ENCODE measurements at regions not wholly inside any gene's neighbourhood (a gene's known extent, or its start where the extent isn't known, plus 50 kb on each side); places are given as distances from the start of the nearest gene placed in this dataset.
"Not testable (repeated sequence)": the region's sequence is repeated elsewhere in the genome, so short reads cannot be mapped to it uniquely, and the experiment has no call there.

- ATAC-seq (no peak), DNase-seq (no peak)
- Histone ChIP-seq H3K36me3 (ENCODE audit: insufficient read depth in 1 of 2, low read depth in 1 of 2) (no peaks in the 10 kb centered on the region), H3K9me3 (no peaks in the 10 kb centered on the region), H3K27ac (no peak overlapping the region), H3K27me3 (ENCODE audit: insufficient read depth in 3 of 3, low read length in 2 of 3) (no peaks in the 10 kb centered on the region), H3K4me1 (no peaks in the 10 kb centered on the region), H3K4me3 (no peak overlapping the region)
- WGBS, 3 donors, result 68 to 72% (median 70%) methylated on average over 12 of the region's 12 CpGs
- TF ChIP-seq, protein P1, sequence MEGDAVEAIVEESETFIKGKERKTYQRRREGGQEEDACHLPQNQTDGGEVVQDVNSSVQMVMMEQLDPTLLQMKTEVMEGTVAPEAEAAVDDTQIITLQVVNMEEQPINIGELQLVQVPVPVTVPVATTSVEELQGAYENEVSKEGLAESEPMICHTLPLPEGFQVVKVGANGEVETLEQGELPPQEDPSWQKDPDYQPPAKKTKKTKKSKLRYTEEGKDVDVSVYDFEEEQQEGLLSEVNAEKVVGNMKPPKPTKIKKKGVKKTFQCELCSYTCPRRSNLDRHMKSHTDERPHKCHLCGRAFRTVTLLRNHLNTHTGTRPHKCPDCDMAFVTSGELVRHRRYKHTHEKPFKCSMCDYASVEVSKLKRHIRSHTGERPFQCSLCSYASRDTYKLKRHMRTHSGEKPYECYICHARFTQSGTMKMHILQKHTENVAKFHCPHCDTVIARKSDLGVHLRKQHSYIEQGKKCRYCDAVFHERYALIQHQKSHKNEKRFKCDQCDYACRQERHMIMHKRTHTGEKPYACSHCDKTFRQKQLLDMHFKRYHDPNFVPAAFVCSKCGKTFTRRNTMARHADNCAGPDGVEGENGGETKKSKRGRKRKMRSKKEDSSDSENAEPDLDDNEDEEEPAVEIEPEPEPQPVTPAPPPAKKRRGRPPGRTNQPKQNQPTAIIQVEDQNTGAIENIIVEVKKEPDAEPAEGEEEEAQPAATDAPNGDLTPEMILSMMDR (IDR thresholded peaks at IDR 0.05), result no peak
- intact Hi-C loops (cut with DNase I), result no loop called here
These were observed 64.7 kb downstream of the KCNJ18 start for GRCh38 chr17:21756856-21757619.

DNA sequence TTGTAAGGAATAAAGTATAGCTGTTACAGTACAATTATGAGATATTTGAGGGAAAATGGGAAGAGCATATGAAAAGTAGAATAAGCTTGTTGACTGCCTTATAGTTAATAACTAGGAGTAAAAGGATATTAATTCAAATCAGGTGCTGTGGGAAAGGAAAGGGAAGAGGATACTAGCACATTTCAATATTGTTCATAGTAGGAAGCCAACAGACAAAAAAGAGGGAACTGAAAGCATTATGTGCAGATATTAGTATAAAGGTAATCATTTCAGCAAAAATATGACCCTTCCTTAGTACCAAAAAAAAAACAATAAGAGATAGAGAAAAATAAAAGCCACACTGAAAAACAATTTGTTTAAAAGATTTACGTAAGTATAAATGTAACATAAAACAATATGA, 67.3 kb downstream of the KCNJ18 start:
- H3K4me3 ChIP-seq; ATAC-seq; H3K36me3 ChIP-seq (ENCODE audit: insufficient read depth in 1 of 2, low read depth in 1 of 2); H3K27me3 ChIP-seq (ENCODE audit: insufficient read depth in 3 of 3, low read length in 2 of 3); H3K27ac ChIP-seq; intact Hi-C loops (cut with DNase I); H3K9me3 ChIP-seq; H3K4me1 ChIP-seq; DNase-seq: not testable (repeated sequence)
- 67 to 100% (median 71%) methylated on average over 1 of the region's 1 CpG for WGBS, 3 donors

- H3K36me3 ChIP-seq (ENCODE audit: insufficient read depth in 1 of 2, low read depth in 1 of 2); H3K4me1 ChIP-seq; H3K4me3 ChIP-seq; H3K27ac ChIP-seq; H3K27me3 ChIP-seq (ENCODE audit: insufficient read depth in 3 of 3, low read length in 2 of 3); DNase-seq; intact Hi-C loops (cut with DNase I); ATAC-seq; H3K9me3 ChIP-seq: not testable (repeated sequence)
- 82 to 83% (median 83%) methylated on average over 25 of the region's 25 CpGs for WGBS, 3 donors
These were observed 71.5 kb downstream of the KCNJ18 start for GRCh38 chr17:21763738-21764340.

DNA sequence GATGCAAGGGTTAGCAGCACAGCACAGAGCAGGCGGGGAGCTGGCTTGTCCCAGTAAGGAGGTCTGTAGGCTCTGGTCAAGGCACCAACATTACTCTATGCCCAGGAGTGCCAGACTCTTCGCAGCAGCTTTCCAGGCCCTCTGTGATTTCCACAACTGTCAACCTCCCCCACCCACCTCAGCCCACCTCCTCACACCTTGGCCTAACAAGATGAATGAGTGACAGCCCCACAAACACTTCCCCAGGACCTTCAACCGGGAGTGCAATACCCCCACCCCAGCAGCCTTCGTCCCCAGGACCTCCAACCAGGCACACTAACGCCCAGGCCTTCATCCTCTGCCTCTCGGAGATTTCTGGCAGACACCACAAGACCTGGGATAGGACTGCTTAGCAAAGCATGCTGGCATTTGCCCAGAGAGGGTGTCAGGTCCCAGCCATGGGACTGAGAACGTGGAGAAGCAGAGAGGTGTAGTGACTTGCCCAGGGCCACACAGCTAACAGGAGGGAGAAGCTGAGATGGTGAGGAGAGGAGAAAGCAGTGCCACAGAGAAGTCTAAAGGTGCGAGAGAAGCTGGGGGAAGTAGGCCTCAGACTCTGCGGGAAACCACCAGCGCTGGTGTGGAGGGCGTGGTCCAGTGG, 73.4 kb downstream of the KCNJ18 start:
- ATAC-seq; H3K27ac ChIP-seq; DNase-seq; H3K4me1 ChIP-seq; H3K9me3 ChIP-seq; intact Hi-C loops (cut with DNase I); H3K27me3 ChIP-seq (ENCODE audit: insufficient read depth in 3 of 3, low read length in 2 of 3); H3K4me3 ChIP-seq; H3K36me3 ChIP-seq (ENCODE audit: insufficient read depth in 1 of 2, low read depth in 1 of 2): not testable (repeated sequence)
- 57 to 70% (median 68%) methylated on average over 11 of the region's 11 CpGs for WGBS, 3 donors

DNA sequence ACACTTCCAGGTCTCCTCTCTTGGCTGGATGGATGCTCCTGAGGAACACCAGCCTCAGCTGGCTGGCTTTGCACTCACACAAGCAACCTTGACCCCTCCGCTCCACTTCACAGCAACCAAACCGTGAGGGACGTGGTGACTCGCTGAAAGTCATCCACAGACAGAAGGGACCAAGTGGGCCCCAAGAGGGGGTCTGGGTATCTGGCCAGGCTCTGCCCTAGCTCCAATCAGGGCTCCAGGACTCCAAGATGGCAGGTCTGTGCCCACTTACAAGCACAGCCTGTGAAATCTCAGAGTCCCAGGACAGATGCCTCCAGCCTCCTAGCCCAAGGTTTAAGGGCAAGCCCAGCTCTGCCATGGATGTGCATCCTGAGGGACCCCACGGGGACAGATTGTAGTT, 74.2 kb downstream of the KCNJ18 start:
- H3K9me3 ChIP-seq; DNase-seq; H3K36me3 ChIP-seq (ENCODE audit: insufficient read depth in 1 of 2, low read depth in 1 of 2); H3K27ac ChIP-seq; ATAC-seq; H3K27me3 ChIP-seq (ENCODE audit: insufficient read depth in 3 of 3, low read length in 2 of 3); H3K4me3 ChIP-seq; H3K4me1 ChIP-seq; intact Hi-C loops (cut with DNase I): not testable (repeated sequence)
- WGBS, 3 donors, result 60 to 73% (median 67%) methylated on average over 4 to 5 of the region's 5 CpGs

- H3K27ac ChIP-seq; H3K4me3 ChIP-seq; H3K27me3 ChIP-seq (ENCODE audit: insufficient read depth in 3 of 3, low read length in 2 of 3); ATAC-seq; H3K4me1 ChIP-seq; H3K9me3 ChIP-seq; DNase-seq; intact Hi-C loops (cut with DNase I); H3K36me3 ChIP-seq (ENCODE audit: insufficient read depth in 1 of 2, low read depth in 1 of 2): not testable (repeated sequence)
- WGBS, 3 donors, result 61 to 72% (median 68%) methylated on average over 7 of the region's 7 CpGs
These were observed 75.1 kb downstream of the KCNJ18 start for GRCh38 chr17:21767162-21768156.

GRCh38 chr17:21768244-21768643, 75.9 kb downstream of the KCNJ18 start:
- H3K27me3 ChIP-seq (ENCODE audit: insufficient read depth in 3 of 3, low read length in 2 of 3); intact Hi-C loops (cut with DNase I); H3K4me3 ChIP-seq; H3K4me1 ChIP-seq; ATAC-seq; DNase-seq; H3K36me3 ChIP-seq (ENCODE audit: insufficient read depth in 1 of 2, low read depth in 1 of 2); H3K27ac ChIP-seq; H3K9me3 ChIP-seq: not testable (repeated sequence)
- 65 to 70% (median 69%) methylated on average over 6 of the region's 6 CpGs for WGBS, 3 donors

- DNase-seq; H3K9me3 ChIP-seq; H3K27ac ChIP-seq; H3K4me1 ChIP-seq; intact Hi-C loops (cut with DNase I); H3K36me3 ChIP-seq (ENCODE audit: insufficient read depth in 1 of 2, low read depth in 1 of 2); ATAC-seq; H3K4me3 ChIP-seq; H3K27me3 ChIP-seq (ENCODE audit: insufficient read depth in 3 of 3, low read length in 2 of 3): not testable (repeated sequence)
- 79 to 80% (median 80%) methylated on average over 13 of the region's 13 CpGs for WGBS, 3 donors
These were observed 76.6 kb downstream of the KCNJ18 start for GRCh38 chr17:21768729-21769462.

- 87 to 95% (median 93%) methylated on average over 14 to 16 of the region's 16 CpGs for WGBS, 3 donors
- intact Hi-C loops (cut with DNase I); H3K4me1 ChIP-seq; H3K36me3 ChIP-seq (ENCODE audit: insufficient read depth in 1 of 2, low read depth in 1 of 2); H3K9me3 ChIP-seq; DNase-seq; H3K27ac ChIP-seq; H3K4me3 ChIP-seq; ATAC-seq; H3K27me3 ChIP-seq (ENCODE audit: insufficient read depth in 3 of 3, low read length in 2 of 3): not testable (repeated sequence)
These were observed 77.5 kb downstream of the KCNJ18 start for GRCh38 chr17:21769781-21770180.

Measured in psoas muscle (tissue), 7 donors.